ENCODE measurements at regions not wholly inside any gene's neighbourhood (a gene's known extent, or its start where the extent isn't known, plus 50 kb on each side); places are given as distances from the start of the nearest gene placed in this dataset.

- no peak for DNase-seq (ENCODE audit: low read depth, low spot score)
- in situ Hi-C loops (cut with HindIII; ENCODE audit: low sequenced_read_pairs) = no loop called here
- TF ChIP-seq CTCF (IDR thresholded peaks at IDR 0.05; ENCODE audit: low read depth, low read length) = no peak
Observed at GRCh38 chr5:9790276-9790675, 160.1 kb upstream of the TAS2R1 start.

GRCh38 chr5:9789777-9790176 lies 159.6 kb upstream of the TAS2R1 start:
- DNase-seq (ENCODE audit: low read depth, low spot score) = no peak
- TF ChIP-seq CTCF (IDR thresholded peaks at IDR 0.05; ENCODE audit: low read depth, low read length) = no peak
- no peak overlapping the region for H3K4me3 ChIP-seq (ENCODE audit: low read depth, low read length)
- in situ Hi-C loops (cut with HindIII; ENCODE audit: low sequenced_read_pairs) = no loop called here

More at GRCh38 chr5:9790276-9790675, 160.1 kb upstream of the TAS2R1 start:
- H3K4me3 ChIP-seq (ENCODE audit: low read depth, low read length) = no peak overlapping the region

GRCh38 chr5:9787861-9788600 lies 157.9 kb upstream of the TAS2R1 start:
- no peak for DNase-seq (ENCODE audit: low read depth, low spot score)
- in situ Hi-C loops (cut with HindIII; ENCODE audit: low sequenced_read_pairs) = no loop called here
- no peak overlapping the region for H3K4me3 ChIP-seq (ENCODE audit: low read depth, low read length)
- TF ChIP-seq CTCF (IDR thresholded peaks at IDR 0.05; ENCODE audit: low read depth, low read length) = no peak

DNA sequence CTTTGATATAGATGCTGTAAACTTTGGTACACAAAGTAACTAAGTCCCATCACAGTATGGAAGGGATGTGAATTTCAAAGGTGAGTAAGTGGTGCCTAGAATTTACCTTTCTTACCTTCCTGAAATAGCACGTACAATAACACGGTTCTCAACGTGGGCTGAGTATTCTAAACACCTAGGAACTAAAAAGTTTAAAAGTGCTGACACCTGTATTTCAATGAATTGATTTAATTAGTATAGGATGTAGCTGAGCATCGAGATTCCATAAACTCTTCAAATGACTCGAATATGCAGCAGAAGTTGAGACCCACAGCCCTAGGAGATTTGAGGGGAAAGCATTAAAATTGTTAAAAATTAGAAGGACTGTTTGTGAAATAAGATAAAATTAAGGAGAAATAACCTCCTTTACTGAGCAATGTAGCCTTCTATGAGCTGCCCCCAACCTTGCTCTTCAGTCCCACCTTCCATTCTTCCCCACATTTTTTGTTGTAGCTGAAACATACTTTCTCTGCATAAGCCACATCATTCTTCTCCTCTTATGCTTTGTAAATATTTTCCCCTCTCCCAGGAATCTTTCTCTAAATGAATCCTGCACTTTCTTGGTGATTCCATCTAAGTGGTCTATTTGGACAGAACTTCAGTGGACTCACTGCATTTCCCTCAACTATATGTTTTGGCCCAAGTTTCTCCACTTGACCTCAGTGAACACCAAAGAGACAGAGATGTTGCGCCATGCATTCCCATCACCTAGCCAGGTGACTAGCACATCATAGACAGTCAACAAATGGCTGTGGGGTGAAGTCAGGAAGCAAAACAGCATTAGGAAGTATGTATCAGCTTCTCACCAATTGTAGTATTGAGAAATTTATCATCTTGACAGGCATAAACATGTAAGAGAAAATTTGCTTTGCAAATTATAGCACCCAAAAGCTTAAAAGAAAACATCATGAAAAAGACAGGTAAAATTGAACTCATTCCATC lies 156.5 kb upstream of the TAS2R1 start:
- H3K4me3 ChIP-seq (ENCODE audit: low read depth, low read length) = no peak overlapping the region
- TF ChIP-seq CTCF (IDR thresholded peaks at IDR 0.05; ENCODE audit: low read depth, low read length) = no peak
- in situ Hi-C loops (cut with HindIII; ENCODE audit: low sequenced_read_pairs) = no loop called here
- no peak for DNase-seq (ENCODE audit: low read depth, low spot score)

DNA sequence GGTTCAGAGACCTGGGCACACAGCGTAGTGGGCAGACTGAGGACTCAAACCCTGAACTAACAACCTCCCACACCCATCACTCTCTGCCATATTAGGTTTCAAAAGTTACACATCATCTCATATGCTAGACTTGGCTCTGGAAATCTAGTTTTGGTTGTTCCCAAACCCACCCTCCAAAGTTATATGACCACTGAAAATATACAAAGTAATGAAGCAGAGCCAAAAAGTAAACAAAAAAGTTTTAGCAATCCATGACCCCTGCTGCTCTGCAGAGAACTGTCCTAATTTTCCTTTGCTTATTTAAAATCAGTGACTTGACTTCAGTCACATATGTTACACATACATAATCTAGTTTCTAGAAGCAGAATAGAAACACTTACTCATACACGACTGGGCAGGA lies 155.6 kb upstream of the TAS2R1 start:
- no peak for TF ChIP-seq CTCF (IDR thresholded peaks at IDR 0.05; ENCODE audit: low read depth, low read length)
- DNase-seq (ENCODE audit: low read depth, low spot score) = no peak
- in situ Hi-C loops (cut with HindIII; ENCODE audit: low sequenced_read_pairs) = no loop called here
- H3K4me3 ChIP-seq (ENCODE audit: low read depth, low read length) = no peak overlapping the region

- TF ChIP-seq CTCF (IDR thresholded peaks at IDR 0.05; ENCODE audit: low read depth, low read length) = no peak
- in situ Hi-C loops (cut with HindIII; ENCODE audit: low sequenced_read_pairs) = no loop called here
- H3K4me3 ChIP-seq (ENCODE audit: low read depth, low read length) = no peak overlapping the region
- no peak for DNase-seq (ENCODE audit: low read depth, low spot score)
Observed at GRCh38 chr5:9784231-9784630, 154.1 kb upstream of the TAS2R1 start.

Measured in astrocyte of the spinal cord (primary cell).